ENCODE measurements at regions not wholly inside any gene's neighbourhood (a gene's known extent, or its start where the extent isn't known, plus 50 kb on each side); places are given as distances from the start of the nearest gene placed in this dataset.
"Not testable (repeated sequence)": the region's sequence is repeated elsewhere in the genome, so short reads cannot be mapped to it uniquely, and the experiment has no call there.

DNA sequence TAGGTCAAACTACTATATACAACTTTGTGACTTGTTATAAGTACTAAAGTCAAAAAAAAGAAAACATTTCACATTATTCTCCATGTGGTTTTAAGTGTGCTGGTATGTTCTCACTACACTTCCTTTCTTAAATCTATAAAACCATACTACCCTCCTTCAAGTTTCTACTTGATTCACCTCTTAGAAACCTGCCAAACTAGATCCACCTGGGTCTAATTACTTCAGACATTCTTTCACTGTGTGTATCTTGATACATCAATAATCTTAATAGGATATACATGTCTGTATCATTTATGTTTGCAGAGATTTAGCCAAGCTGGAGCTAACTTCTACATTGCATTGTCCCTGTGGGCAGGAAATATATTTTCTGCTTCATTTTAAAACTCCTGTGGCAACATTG, 1012.6 kb downstream of the EFNA5 start:
- DNase-seq: no peak

DNA sequence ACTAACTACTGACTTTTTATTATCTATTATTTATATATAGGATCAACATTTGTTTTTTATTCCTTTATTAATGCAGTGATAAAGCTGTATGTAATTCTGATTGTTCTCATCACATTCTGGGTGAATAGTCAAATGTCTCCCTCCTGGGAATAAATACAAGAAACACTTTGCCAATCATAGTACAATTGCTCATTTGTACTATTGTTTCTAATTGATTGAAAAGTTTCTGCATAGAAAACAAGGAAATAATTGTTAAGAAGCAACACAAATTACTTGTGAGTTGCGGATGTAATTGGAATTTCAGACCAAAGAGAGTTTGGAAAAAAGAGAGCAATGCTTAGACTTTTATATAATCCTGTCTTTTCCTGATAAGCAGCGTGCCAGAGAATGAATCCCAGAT, 1013.9 kb downstream of the EFNA5 start:
- DNase-seq: no peak

DNA sequence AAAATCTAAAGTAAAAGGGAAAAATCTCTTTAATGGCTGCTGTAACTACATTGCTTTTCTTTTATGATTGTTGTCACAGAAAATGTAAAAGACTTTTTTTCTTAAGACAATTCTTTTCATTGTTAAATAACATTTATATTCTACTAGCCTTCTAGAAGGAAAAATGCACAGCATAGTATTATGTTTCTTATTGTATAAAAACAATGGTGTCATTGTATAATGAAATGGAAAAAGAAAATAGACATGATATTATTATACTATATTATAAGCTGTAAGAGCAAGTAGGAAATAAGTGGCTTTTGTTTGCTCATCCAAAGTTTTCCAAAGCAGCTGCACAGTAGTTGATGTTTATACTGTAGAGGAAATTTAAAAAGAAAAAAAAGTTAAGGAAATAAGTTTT, 1021.7 kb downstream of the EFNA5 start:
- no peak for DNase-seq

DNA sequence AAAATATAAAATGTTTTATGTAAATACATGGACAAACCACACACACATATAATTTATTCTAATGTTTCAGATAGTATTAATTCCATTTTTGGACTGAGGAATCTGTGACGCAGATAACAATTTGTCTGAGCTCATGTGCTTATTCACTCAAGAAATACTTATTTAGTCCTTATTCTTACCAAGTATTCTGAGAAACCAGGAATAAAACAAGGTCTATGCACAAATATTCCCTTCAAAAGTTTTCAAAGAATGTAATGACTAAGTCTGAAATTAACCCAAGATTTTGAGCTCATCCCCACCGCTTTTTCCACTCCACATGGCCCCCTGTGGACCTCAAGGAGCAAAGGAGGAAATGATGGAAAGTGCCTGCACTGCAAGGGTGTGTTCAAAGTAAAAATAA, 1022.3 kb downstream of the EFNA5 start:
- no peak for DNase-seq

DNA sequence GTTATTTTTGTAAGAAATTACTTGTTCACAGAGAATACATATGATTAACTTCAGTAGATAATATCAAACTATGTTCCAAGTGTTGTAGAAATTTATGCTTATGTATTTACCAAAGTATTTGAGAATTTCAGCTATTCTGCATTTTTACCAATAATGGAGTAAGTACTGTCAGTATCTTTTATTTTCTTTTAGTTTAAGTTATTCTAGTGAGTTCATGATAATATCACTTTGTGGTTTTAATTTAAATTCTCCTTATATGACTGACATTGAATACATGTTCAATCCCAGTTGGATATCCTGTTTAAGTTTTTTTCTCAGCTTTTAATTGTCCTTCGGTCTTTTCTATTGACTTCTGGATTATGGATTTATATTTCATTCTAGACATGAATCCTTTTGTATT, 1024.6 kb downstream of the EFNA5 start:
- DNase-seq: no peak

DNA sequence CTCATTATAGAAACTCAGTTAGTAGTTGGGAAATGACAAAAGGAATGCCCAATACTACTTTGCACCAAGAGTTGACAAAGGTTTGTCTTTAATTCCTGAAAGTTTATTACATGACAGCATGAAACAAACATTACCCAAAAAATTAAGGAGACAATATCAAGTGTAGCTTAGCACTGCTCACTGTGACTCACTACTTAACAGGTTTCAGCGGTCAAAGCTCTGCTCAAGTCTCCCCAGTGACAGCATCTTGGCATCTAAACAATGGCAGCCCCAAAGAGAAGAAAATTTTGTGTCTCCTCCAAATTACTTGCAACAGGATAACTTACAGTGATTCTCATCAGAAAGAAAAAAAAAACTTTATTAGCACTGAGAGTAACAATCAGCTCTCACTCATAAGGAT, 1030.2 kb downstream of the EFNA5 start:
- no peak for DNase-seq

DNA sequence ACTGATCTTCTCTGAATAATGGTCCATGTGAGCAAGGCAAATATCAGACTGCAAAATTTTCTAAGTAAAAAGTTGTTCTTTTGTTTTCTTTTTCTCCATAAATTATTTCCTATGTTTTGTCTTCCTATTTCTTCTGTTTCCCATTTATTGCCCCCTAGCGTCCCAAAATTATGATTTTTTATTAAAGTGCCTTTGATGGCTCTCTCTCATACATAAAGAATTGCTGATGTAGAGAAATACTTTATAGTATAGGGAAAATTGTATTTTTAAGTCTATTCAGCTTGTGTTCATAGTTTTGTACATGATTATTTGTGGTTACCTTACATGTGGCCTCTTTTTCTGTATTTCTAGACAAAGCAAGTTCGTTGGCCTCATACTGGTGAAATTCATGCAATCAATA, 1031.2 kb downstream of the EFNA5 start:
- no peak for DNase-seq

DNA sequence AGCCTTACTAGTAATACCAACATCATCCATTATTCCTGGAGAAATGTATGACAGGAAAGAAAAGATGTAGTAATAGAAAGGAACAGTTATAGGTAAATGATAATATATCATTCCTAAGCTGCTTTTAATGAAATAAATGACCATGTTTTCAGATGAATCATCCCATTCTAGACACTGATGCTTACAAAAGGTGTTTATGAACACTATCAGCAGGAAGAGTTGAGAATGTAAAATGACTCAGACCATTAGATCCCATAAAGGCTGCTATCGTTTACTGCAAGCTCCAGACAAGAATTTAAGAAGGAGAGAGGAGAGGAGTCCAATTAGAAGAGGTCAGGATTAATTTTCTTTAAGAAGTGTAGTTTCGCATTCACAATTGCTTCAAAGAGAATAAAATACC, 1033.5 kb downstream of the EFNA5 start:
- DNase-seq: no peak

DNA sequence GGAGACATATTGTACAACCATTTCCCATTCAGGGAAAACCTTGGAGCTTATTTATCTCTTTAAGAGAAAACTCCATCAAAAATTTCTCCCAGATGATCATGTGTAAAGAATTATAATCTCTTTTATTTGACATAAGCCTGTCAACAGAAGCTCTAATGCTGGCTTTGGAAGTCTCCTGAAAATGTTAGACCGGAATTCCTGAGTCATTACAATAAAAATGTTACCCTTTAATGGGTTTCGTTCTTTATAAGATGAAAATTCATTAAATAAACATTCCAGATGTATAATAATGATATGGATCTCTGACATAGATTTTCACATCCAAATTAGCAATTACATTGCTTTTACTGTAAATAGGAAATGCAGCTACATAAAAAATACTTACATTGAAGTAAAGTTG, 1036.4 kb downstream of the EFNA5 start:
- DNase-seq: no peak

DNA sequence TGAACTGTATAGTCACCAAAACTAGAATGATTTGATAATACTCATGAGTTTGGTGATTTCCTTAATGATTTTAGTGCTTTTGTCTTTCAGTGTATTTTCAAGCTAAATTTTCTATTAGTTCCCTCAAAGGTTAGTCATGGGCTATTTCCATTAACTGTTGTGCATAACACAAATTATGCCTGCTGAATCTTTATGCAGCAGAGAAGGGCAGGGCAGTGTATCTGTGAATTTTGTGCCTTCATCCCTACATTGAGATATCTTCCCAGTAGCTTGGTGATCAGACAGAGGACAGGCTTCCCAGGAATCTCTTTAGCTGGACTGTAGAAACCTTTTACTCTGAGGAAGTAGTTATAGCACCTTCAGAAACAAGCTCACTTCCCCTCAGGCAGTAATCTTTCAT, 1036.9 kb downstream of the EFNA5 start:
- no peak for DNase-seq

DNA sequence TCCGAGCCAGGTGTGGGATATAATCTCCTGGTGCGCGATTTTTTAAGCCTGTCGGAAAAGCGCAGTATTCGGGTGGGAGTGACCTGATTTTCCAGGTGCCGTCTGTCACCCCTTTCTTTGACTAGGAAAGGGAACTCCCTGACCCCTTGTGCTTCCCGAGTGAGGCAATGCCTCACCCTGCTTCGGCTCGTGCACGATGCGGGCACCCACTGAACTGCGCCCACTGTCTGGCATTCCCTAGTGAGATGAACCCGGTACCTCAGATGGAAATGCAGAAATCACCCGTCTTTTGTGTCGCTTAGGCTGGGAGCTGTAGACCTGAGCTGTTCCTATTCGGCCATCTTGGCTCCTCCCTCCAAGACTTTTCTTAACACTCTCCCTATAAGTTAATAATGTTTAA, 1042.3 kb downstream of the EFNA5 start:
- not testable (repeated sequence) for DNase-seq

DNA sequence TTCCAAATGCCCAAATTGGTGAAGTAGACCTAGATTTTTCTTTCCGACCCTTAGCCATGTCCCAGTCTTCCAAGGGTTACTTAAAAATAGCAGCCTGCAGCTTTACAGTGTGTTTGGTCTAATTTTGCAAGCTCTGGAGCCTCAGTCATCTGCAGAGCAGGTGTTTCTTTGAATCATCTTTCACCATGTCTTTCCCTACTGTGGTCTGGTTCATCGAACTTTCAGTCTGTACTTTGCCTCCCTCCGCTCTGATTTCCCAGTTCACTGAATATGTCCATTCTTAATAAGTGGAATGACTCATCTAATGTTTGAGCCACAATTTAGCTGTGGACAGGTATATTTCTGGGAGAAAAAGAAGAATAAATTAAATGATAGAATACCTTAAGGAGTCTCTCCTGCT, 1060.7 kb downstream of the EFNA5 start:
- DNase-seq: no peak

DNA sequence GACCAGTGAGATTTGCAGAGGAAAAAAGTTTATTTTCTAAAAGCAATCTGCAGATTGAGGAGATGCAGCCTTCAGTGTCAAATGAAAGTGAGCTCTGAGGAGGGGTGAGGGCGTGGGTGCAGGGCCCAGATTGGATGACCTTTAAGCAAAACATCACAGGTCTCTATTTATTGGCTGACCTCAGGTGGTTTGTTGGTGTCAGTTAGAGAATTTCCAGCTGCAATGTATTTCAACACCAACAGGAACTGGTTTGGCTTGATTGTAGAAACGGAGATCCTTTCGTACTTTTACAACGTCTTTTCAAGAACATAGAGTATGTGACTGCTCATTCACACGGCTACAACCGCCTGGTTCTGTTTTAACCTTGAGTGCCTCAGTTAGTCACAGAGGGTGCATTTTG, 1069.1 kb downstream of the EFNA5 start:
- DNase-seq: no peak

DNA sequence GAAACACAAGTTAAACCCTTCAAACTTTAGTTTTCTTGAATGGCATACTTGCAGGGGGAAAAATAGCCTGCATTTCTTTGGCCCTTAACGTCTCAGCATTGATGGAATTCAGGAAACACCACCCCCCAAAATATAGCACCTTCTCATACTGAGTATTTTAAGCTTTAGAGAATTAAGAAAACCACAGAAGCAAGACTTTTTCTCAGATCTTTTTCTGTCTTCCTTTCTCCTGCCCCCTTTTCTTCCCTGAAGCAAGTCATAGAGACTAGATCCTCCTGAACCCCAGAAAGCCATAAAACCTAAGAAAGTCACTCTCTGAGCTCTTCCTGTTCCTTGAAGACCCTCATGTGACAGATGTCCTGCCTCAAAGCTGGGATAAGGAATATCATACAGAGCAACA, 1069.9 kb downstream of the EFNA5 start:
- no peak for DNase-seq

DNA sequence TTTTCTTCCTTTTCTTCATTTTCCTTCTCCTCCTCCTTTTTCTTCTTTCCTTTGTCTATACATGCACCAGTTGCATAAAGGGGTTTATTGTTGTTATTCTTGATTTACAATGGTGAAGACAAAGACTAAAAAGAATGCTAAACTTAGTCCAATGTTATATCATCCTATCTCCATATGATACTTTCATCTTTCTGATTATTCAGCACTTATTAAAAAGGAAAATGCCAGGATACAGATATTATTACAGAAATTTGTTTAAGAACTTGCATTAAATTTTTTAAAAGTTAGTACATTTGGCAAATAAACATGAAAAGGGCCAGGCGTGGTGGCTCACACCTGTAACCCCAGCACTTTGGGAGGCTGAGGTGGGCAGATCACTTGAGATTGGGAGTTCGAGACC, 1074.9 kb downstream of the EFNA5 start:
- no peak for DNase-seq

DNA sequence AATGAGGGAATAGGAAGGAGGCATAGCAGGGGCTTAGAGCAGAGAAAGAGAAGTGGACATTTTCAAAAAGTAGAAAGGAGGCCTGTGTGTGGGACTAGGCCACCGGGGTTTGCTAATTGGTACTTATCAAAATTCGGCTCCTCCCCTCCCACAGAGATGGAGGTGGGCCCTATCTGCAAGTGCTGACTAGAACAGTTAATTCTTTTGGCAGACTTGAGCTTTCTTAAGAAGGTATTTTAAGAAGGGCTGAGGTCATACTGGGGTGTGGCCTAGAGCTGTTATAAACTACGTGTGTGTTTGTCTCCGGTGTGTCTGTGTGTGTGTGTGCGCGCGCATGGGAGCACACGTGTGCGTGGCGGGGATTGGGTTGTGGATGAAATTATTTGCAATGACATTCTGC, 1086.5 kb downstream of the EFNA5 start:
- DNase-seq: no peak

DNA sequence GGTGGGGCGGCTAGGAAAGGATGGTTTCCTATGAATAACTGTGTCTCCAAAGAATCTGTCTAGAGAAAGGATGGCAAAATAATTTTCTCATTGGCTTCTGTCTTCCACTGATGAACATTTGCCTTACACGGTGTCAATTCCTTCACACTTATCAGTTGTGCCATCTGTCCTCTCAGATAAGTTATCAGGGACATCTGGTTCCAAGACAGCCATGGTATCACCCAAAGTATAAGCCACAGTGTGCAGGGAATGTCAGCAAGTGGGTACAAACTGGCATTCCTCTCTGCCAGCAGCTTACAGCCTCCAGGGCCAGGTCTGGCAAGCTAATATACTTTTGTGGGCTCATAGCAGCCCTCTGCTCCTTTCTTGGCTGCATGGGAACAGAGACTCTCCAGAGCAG, 1092.0 kb downstream of the EFNA5 start:
- no peak for DNase-seq

DNA sequence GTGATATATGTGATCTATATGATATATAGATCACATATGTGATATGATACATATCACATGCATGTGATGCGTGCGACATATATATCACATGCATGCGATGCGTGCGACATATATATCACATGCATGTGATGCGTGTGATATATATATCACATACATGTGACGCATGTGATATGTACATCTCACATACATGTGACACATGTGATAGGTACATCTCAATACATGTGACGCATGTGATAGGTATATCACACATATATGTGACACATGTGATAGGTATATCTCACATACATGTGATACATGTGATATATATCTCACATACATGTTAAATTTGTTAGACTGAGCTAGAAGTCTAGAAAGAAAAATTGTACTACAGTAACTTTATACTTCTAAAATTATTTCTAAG, 1095.9 kb downstream of the EFNA5 start:
- DNase-seq: no peak

DNA sequence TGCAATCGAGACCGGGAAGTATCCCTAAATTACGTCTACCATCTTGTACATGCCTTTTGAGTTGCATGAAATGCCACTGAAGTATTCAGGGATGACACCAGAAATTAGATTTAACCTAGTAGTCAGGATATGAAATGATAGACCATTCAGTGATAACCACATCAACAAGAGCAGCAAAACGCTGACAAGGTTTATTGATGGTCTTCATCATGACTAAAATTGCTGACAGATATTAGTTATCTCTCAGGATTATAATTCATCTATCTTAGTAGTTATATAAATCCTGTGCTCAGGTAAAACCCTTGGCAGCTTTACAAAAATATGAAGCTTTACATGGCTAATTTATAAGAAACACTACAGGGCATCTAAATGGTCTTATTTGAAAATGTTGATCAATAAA, 1104.7 kb downstream of the EFNA5 start:
- no peak for DNase-seq

DNA sequence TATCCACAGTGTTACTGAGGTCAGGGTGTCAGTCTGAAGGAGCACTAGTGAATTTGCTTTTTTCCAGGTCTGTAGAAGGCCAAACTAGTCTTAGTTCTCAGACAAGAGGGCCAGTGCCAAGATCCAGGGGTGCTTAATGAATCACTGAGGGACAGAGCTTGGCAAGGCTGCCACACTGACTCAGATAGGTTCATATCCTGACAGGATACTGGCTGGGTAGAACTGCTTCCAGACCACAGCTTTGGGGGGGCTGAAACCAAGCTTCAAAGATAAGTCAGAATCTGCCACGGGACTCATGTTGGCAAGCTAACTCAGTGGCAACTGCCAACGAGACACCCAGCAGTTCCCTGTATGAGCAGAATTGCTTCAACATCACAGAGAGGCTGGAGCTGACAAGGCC, 1125.4 kb downstream of the EFNA5 start:
- no peak for DNase-seq

DNA sequence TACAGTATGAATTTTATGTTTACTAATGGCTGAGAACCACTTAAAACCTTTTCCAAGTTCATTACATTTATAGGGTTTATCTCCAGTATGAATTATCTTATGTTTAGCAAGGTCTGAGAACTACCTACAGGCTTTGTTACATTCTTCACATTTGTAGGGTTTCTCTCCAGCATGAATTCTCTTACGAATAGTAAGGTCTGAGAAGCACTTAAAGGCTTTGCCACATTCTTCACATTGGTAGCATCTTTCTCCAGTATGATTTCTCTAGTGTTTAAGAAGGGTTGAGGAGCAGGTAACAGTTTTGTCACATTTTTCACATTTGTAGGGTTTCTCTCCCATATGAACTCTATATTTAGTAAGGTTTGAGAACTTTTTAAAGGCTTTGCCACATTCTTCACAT, 1127.4 kb downstream of the EFNA5 start:
- DNase-seq: no peak

DNA sequence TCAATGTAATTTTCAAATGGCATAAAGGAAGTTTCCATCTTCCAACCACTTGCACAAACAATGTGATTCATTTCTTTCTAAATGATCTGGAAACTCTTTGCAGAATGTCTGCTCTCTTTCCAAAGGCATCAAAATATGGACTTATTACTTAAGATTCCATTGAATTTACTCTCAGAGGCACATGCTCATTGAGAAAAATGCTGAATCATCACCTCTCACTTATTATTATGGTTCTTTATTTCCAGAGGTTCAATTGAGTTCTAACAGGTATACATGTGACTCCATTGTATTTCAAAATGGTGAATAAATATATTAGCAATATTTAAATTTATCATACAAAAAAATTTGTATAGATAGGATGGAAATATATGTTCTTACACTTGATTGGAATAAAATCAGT, 1140.6 kb downstream of the EFNA5 start:
- DNase-seq: no peak

DNA sequence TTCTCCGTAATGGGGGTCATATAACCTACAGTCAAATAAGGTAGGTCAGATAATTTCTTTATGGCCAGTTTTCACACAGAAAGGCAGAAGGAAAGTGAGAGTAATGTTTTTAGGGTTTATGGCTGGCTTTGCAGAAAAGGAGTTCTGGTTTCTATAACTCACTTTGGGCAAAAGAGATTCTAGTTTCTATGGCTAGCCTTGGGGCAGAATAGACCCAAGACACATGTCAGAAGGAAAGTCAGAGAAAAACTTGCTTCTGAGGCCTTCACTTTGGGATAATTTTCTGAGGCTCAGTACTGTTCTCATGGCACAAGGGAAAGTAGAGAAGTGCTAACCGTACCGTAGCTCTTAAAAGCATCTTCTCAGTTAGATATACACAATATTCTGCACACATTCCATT, 1145.3 kb downstream of the EFNA5 start:
- DNase-seq: no peak

DNA sequence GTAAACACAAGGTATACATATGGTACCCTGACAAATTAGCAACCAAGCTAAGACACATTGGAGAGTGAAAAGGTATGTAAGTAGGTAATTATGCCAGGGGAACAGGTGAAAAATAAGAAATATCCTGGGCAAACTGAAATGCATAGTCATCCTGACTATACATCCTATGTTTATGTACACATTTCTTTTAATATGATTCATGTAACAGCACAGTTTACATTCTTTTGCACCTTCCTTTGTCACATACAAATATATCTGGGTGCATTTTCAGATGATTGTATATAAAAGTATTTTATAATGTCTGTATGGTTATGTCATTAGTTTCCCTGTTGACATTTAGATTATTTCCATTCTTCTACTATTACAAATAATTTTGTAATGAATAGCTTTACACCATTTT, 1146.9 kb downstream of the EFNA5 start:
- no peak for DNase-seq

DNA sequence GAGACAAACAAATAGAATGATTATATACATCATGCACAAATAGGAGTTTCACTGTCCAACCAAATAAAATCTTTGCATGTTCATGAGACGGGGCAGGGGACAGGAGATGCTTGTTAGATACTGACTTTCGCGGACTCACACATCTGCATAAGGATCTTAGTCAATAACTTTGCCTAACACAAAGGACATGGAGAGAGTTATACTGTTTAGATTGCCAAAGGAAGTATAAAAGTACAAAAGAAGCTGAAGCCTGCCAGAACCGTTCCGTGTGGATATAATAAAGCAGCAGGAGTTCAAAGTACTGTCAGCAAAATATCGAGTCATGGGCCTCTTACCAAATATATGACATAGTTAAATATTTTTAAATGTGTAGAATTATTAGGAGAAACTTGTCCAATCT, 1148.4 kb downstream of the EFNA5 start:
- no peak for DNase-seq

DNA sequence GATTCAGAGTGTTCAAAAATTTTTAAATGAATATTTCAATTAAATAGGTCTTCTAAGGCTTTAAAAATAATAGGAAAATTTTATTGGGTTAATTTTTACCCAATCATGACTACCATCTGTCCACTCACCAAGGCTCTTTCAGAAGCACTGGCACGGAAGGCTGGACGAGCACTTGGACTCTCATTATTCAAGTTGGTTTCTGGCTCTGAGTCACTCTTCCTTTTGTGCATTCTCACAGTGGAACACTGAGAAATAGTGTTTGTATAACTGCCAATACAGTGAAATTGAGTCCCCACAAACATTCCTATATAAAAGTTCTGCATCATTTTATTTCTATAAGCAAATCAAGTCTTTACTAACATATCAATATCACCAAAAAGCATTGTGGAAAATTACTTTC, 1149.0 kb downstream of the EFNA5 start:
- no peak for DNase-seq

DNA sequence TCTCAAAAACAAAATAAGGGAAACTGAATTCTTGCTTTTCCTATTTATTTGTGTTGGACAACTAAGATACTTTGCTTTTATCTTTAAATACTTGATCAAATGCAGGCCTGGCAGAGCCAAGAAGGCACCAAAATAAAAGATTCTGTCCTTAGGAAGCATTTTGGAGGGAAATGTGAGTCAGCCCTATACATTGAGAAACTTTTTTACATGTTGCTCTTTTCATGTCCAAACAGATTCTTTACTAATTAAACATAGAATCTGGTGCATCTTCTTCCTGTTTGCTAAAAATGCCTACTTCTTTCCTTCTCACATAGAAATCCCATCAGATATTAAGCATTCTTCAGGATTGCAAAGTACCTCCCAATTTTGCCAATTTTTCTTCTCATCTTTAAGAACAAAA, 1160.4 kb downstream of the EFNA5 start:
- no peak for DNase-seq
